ENCODE measurements at regions not wholly inside any gene's neighbourhood (a gene's known extent, or its start where the extent isn't known, plus 50 kb on each side); places are given as distances from the start of the nearest gene placed in this dataset.
"Not testable (repeated sequence)": the region's sequence is repeated elsewhere in the genome, so short reads cannot be mapped to it uniquely, and the experiment has no call there.

- DNase-seq: peak; percentile 10 to 23
Observed at GRCh38 chr4:91840359-91840758, 463.4 kb upstream of the GRID2 start.

GRCh38 chr4:91846233-91846632 is 457.5 kb upstream of the GRID2 start:
- no peak for DNase-seq

- DNase-seq: no peak
Observed at GRCh38 chr4:91851456-91851855, 452.3 kb upstream of the GRID2 start.

- DNase-seq: no peak
Observed at GRCh38 chr4:91887926-91888325, 415.8 kb upstream of the GRID2 start.

GRCh38 chr4:91891217-91891616 is 412.5 kb upstream of the GRID2 start:
- not testable (repeated sequence) for DNase-seq

- DNase-seq: no peak
Observed at GRCh38 chr4:91894006-91894405, 409.8 kb upstream of the GRID2 start.

GRCh38 chr4:91904556-91904955 is 399.2 kb upstream of the GRID2 start:
- DNase-seq: no peak

GRCh38 chr4:91909963-91910362 is 393.8 kb upstream of the GRID2 start:
- no peak for DNase-seq

GRCh38 chr4:91914176-91914804 is 389.5 kb upstream of the GRID2 start:
- DNase-seq: no peak

- DNase-seq: no peak
Observed at GRCh38 chr4:91916219-91916618, 387.5 kb upstream of the GRID2 start.

- no peak for DNase-seq
Observed at GRCh38 chr4:91924625-91925024, 379.1 kb upstream of the GRID2 start.

GRCh38 chr4:91935217-91935616 is 368.5 kb upstream of the GRID2 start:
- no peak for DNase-seq

GRCh38 chr4:91936311-91936710 is 367.5 kb upstream of the GRID2 start:
- DNase-seq: peak in 1 of 2 experiments; percentile 22

- no peak for DNase-seq
Observed at GRCh38 chr4:91957963-91958362, 345.8 kb upstream of the GRID2 start.

- DNase-seq: no peak
Observed at GRCh38 chr4:91958596-91958995, 345.2 kb upstream of the GRID2 start.

- DNase-seq: no peak
Observed at GRCh38 chr4:91961504-91961903, 342.3 kb upstream of the GRID2 start.

- DNase-seq: no peak
Observed at GRCh38 chr4:91963486-91963885, 340.3 kb upstream of the GRID2 start.

GRCh38 chr4:91965166-91965565 is 338.6 kb upstream of the GRID2 start:
- no peak for DNase-seq

- no peak for DNase-seq
Observed at GRCh38 chr4:91973479-91974153, 330.1 kb upstream of the GRID2 start.

- DNase-seq: no peak
Observed at GRCh38 chr4:91984466-91984865, 319.3 kb upstream of the GRID2 start.

GRCh38 chr4:91989914-91990313 is 313.9 kb upstream of the GRID2 start:
- DNase-seq: no peak

- DNase-seq: no peak
Observed at GRCh38 chr4:91990726-91991125, 313.0 kb upstream of the GRID2 start.

GRCh38 chr4:91997045-91997444 is 306.7 kb upstream of the GRID2 start:
- no peak for DNase-seq

- DNase-seq: no peak
Observed at GRCh38 chr4:92012899-92013867, 290.6 kb upstream of the GRID2 start.

Measured in SHP77 (cell line).